Inflammatory macrophage treated with lipopolysaccharide for 4 hours (primary cell): ENCODE measurements at regions not wholly inside any gene's neighbourhood (a gene's known extent, or its start where the extent isn't known, plus 50 kb on each side); places are given as distances from the start of the nearest gene placed in this dataset.
"Not testable (repeated sequence)": the region's sequence is repeated elsewhere in the genome, so short reads cannot be mapped to it uniquely, and the experiment has no call there.

ENCODE experiments used
- DNase-seq: peaks from one replicate; pipeline ENCODE4 v3.0.0-alpha.2; 2020

GRCh38 chr20:30484009-30484748 is 773.3 kb upstream of the DEFB115 start:
- no peak for DNase-seq

GRCh38 chr20:30484749-30485070 is 772.8 kb upstream of the DEFB115 start:
- no peak for DNase-seq

- no peak for DNase-seq
Observed at GRCh38 chr20:30485331-30486102, 771.9 kb upstream of the DEFB115 start.

GRCh38 chr20:30486103-30486478 is 771.4 kb upstream of the DEFB115 start:
- DNase-seq, result no peak

- DNase-seq, result not testable (repeated sequence)
Observed at GRCh38 chr20:30487461-30487860, 770.0 kb upstream of the DEFB115 start.

GRCh38 chr20:30487947-30488926 is 769.2 kb upstream of the DEFB115 start:
- DNase-seq, result no peak

- no peak for DNase-seq
Observed at GRCh38 chr20:30488941-30489613, 768.4 kb upstream of the DEFB115 start.

GRCh38 chr20:30489614-30490003 is 767.9 kb upstream of the DEFB115 start:
- no peak for DNase-seq

GRCh38 chr20:30491016-30491415 is 766.4 kb upstream of the DEFB115 start:
- no peak for DNase-seq

GRCh38 chr20:30496656-30497055 is 760.8 kb upstream of the DEFB115 start:
- DNase-seq, result not testable (repeated sequence)

GRCh38 chr20:30497191-30497590 is 760.3 kb upstream of the DEFB115 start:
- not testable (repeated sequence) for DNase-seq

- no peak for DNase-seq
Observed at GRCh38 chr20:30499123-30499522, 758.3 kb upstream of the DEFB115 start.

- not testable (repeated sequence) for DNase-seq
Observed at GRCh38 chr20:30499716-30500446, 757.6 kb upstream of the DEFB115 start.

GRCh38 chr20:30500447-30500820 is 757.0 kb upstream of the DEFB115 start:
- DNase-seq, result not testable (repeated sequence)

- no peak for DNase-seq
Observed at GRCh38 chr20:30500829-30501440, 756.5 kb upstream of the DEFB115 start.

GRCh38 chr20:30502670-30503069 is 754.8 kb upstream of the DEFB115 start:
- no peak for DNase-seq

GRCh38 chr20:30503204-30503603 is 754.3 kb upstream of the DEFB115 start:
- DNase-seq, result not testable (repeated sequence)

- DNase-seq, result no peak
Observed at GRCh38 chr20:30503992-30504570, 753.4 kb upstream of the DEFB115 start.

- DNase-seq, result no peak
Observed at GRCh38 chr20:30505566-30505965, 751.9 kb upstream of the DEFB115 start.

- DNase-seq, result no peak
Observed at GRCh38 chr20:30506100-30506499, 751.4 kb upstream of the DEFB115 start.

- DNase-seq, result not testable (repeated sequence)
Observed at GRCh38 chr20:30508382-30508781, 749.1 kb upstream of the DEFB115 start.
